ENCODE measurements at regions not wholly inside any gene's neighbourhood (a gene's known extent, or its start where the extent isn't known, plus 50 kb on each side); places are given as distances from the start of the nearest gene placed in this dataset.

DNA sequence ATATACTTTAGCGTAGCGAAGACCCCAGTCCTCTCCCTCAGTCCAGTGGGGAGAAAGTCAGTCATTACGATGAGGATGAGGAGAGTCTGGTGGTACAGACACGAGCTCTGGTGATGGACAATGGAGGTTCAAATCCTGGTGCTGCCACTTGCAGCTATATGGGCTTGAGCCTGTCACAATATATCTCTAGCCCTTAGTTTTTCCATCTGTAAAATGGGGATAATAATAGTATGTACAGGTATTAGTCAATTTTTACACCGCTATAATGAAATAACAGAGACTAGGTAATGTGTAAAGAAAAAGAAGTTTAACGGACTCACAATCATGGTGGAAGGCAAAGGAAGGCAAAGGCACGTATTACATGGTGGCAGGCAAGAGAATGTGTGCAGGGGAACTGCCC lies 237.9 kb downstream of the BCAS1 start:
- TF ChIP-seq, protein P1, sequence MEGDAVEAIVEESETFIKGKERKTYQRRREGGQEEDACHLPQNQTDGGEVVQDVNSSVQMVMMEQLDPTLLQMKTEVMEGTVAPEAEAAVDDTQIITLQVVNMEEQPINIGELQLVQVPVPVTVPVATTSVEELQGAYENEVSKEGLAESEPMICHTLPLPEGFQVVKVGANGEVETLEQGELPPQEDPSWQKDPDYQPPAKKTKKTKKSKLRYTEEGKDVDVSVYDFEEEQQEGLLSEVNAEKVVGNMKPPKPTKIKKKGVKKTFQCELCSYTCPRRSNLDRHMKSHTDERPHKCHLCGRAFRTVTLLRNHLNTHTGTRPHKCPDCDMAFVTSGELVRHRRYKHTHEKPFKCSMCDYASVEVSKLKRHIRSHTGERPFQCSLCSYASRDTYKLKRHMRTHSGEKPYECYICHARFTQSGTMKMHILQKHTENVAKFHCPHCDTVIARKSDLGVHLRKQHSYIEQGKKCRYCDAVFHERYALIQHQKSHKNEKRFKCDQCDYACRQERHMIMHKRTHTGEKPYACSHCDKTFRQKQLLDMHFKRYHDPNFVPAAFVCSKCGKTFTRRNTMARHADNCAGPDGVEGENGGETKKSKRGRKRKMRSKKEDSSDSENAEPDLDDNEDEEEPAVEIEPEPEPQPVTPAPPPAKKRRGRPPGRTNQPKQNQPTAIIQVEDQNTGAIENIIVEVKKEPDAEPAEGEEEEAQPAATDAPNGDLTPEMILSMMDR (IDR thresholded peaks at IDR 0.05): no peak
- TF ChIP-seq EZH2 (IDR thresholded peaks at IDR 0.05) (no peak), EZH2phosphoT487 (IDR thresholded peaks at IDR 0.05) (no peak)

Measured in neural progenitor cell (in vitro differentiated cells).